Neural cell (in vitro differentiated cells): ENCODE measurements at regions not wholly inside any gene's neighbourhood (a gene's known extent, or its start where the extent isn't known, plus 50 kb on each side); places are given as distances from the start of the nearest gene placed in this dataset.

Experiments
- CTCF ChIP-seq: fragments of 450-650 bp; IDR thresholded peaks from 2 replicates; pipeline ENCODE4 v1.5.1; 2014; ENCODE audit warnings: antibody characterized with exemption, mild to moderate bottlenecking, moderate library complexity; ENCODE audit not compliant: poor library complexity, severe bottlenecking
- EP300 ChIP-seq: fragments of 450-650 bp; conservative IDR thresholded peaks from 2 replicates; pipeline ENCODE4 v1.6.1; 2014; ENCODE audit warnings: antibody characterized with exemption, mild to moderate bottlenecking, moderate library complexity; ENCODE audit not compliant: poor library complexity, severe bottlenecking
- EZH2 ChIP-seq: fragments of 200-600, 300-800 bp; shearing (Covaris generic), sonication (generic); IDR thresholded peaks from 2 replicates; pipeline ENCODE4 v1.6.1; 2014; ENCODE audit warnings: antibody characterized with exemption, low read length, borderline replicate concordance, mild to moderate bottlenecking; ENCODE audit not compliant: insufficient read depth, poor library complexity, severe bottlenecking
- MXI1 ChIP-seq: fragments of 450-650 bp; conservative IDR thresholded peaks from 2 replicates; pipeline ENCODE4 v1.6.1; 2014; ENCODE audit warnings: antibody characterized with exemption, mild to moderate bottlenecking; ENCODE audit not compliant: poor library complexity, severe bottlenecking

- TF ChIP-seq CTCF (no peak), EP300 (no peak), EZH2 (no peak), MXI1 (no peak)
Measured at GRCh38 chr14:43169722-43170121, 1337.4 kb downstream of the FSCB start.
